Neural crest cell (in vitro differentiated cells): ENCODE measurements at regions not wholly inside any gene's neighbourhood (a gene's known extent, or its start where the extent isn't known, plus 50 kb on each side); places are given as distances from the start of the nearest gene placed in this dataset.
"Not testable (repeated sequence)": the region's sequence is repeated elsewhere in the genome, so short reads cannot be mapped to it uniquely, and the experiment has no call there.

Experiments
- DNase-seq: peaks from one replicate; pipeline ENCODE4 v3.0.0; 2021; ENCODE audit warnings: low read depth, mixed read lengths, low spot score
- H3K27ac Mint-ChIP-seq: one replicate; pipeline ENCODE4 v1.8.0; 2021; ENCODE audit warnings: mild to moderate bottlenecking, mixed read lengths; ENCODE audit not compliant: unreplicated experiment
- H3K27me3 Mint-ChIP-seq: 2 replicates; pipeline ENCODE4 v1.8.0; 2021; ENCODE audit warnings: low read depth, mild to moderate bottlenecking, mixed read lengths
- H3K36me3 Mint-ChIP-seq: 2 replicates; pipeline ENCODE4 v1.8.0; 2021; ENCODE audit warnings: low read depth, mild to moderate bottlenecking, mixed read lengths
- H3K4me1 Mint-ChIP-seq: 2 replicates; pipeline ENCODE4 v1.8.0; 2021; ENCODE audit warnings: mixed read lengths
- H3K4me3 Mint-ChIP-seq: one replicate; pipeline ENCODE4 v1.8.0; 2021; ENCODE audit warnings: mild to moderate bottlenecking, mixed read lengths
- H3K9me3 Mint-ChIP-seq: 2 replicates; pipeline ENCODE4 v1.8.0; 2021; ENCODE audit warnings: mixed read lengths

DNA sequence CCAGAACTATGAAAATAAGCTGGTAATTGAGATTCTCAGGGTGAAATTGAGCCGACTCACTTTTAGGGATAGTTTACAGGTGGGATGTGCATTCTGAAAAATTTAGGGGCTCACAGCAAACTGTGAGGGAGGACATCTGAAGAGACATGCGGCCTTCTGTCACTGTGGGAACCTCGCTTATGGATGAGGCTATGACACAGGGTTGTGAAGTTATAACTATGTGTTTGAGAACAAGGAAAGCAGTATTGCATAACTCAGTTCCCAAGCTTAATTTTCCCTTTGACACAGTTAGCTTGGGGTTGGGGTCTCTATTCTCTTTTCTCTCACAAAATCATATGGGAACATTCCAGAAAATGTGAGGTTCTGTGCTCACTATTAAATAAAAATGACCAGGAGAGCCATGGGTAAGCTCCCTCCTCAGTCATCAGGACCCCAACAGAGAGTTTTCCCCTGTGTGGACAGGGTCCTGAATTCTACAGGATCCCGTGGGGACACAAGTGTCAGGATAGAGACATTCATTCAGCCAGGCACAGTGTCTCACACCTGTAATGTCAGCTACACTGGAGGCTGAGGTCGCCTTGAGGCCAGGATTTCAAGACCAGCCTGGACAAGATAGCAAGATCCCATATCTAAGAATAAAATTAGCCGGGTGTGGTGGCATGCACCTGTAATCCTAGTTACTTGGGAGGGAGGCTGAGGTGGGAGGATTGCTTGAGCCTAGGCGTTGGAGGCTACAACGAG lies 1507.7 kb upstream of the TPTE start:
- DNase-seq, H3K4me3 Mint-ChIP-seq, H3K4me1 Mint-ChIP-seq, H3K27me3 Mint-ChIP-seq, H3K27ac Mint-ChIP-seq: not testable (repeated sequence)
- peaks cover 25% of the 10 kb centered on the region for H3K36me3 Mint-ChIP-seq
- peaks cover 41% of the 10 kb centered on the region for H3K9me3 Mint-ChIP-seq

- not testable (repeated sequence) for H3K4me3 Mint-ChIP-seq, H3K27ac Mint-ChIP-seq, H3K27me3 Mint-ChIP-seq, H3K4me1 Mint-ChIP-seq, DNase-seq
- H3K9me3 Mint-ChIP-seq = peaks cover 39% of the 10 kb centered on the region
- H3K36me3 Mint-ChIP-seq = peaks cover 21% of the 10 kb centered on the region
These were observed 1507.1 kb upstream of the TPTE start for GRCh38 chr21:9014243-9014734.

- peaks cover 19% of the 10 kb centered on the region for H3K36me3 Mint-ChIP-seq
- peaks cover 36% of the 10 kb centered on the region for H3K9me3 Mint-ChIP-seq
- H3K27ac Mint-ChIP-seq = not testable (repeated sequence)
These were observed 1505.7 kb upstream of the TPTE start for GRCh38 chr21:9015483-9016197.

DNA sequence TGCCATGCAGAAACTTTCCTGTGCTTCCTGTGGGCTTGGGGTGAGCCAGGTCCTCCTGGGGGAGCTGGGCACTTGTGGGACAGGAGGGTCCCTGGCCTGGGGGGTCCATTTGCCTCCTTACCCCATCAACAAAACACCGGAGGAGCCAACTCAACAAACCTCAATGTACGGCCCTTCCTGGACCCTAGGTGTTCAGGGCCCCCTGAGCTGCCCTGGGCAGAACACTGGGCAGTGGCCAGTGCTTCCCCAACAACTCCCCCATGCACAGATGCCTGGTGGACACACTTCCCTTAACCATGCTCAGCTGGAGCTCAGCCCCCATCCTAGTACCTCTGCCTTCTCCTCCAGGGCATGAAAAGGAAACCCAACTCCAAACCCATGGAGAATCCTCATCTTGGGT lies 1504.2 kb upstream of the TPTE start:
- H3K36me3 Mint-ChIP-seq = peaks cover 11% of the 10 kb centered on the region
- not testable (repeated sequence) for H3K27me3 Mint-ChIP-seq, H3K4me1 Mint-ChIP-seq, DNase-seq, H3K4me3 Mint-ChIP-seq, H3K27ac Mint-ChIP-seq
- peaks cover 32% of the 10 kb centered on the region for H3K9me3 Mint-ChIP-seq

More at GRCh38 chr21:9015483-9016197, 1505.7 kb upstream of the TPTE start:
- H3K4me1 Mint-ChIP-seq, H3K4me3 Mint-ChIP-seq, DNase-seq, H3K27me3 Mint-ChIP-seq: not testable (repeated sequence)

DNA sequence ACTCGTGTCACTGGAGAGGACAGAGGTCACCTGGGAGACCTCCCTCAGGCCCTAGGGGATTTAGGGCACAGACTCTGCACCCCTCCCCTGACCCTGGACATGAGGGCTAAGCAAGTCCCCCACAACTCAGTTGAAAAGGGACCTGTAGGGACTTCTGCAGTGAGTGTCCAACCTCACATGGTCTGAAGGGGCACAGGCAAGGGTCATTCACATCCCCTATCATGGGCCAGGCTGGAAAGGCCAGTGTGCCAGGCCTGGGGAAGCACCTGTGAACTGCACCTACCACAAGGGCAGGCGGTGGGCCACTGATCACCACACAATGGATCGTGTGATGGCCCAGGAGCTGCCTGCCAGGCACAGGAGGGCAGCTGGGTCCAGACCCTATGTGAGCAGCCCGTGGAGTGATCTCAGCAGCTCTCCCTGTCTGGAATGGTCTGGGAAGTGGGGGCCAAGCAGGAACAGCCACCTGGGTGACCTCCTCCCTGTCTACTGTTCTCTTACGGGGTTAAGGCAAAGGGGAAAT lies 1502.6 kb upstream of the TPTE start:
- H3K4me1 Mint-ChIP-seq, H3K4me3 Mint-ChIP-seq, H3K27ac Mint-ChIP-seq, DNase-seq, H3K27me3 Mint-ChIP-seq, H3K36me3 Mint-ChIP-seq: not testable (repeated sequence)
- H3K9me3 Mint-ChIP-seq = peaks cover 20% of the 10 kb centered on the region

DNA sequence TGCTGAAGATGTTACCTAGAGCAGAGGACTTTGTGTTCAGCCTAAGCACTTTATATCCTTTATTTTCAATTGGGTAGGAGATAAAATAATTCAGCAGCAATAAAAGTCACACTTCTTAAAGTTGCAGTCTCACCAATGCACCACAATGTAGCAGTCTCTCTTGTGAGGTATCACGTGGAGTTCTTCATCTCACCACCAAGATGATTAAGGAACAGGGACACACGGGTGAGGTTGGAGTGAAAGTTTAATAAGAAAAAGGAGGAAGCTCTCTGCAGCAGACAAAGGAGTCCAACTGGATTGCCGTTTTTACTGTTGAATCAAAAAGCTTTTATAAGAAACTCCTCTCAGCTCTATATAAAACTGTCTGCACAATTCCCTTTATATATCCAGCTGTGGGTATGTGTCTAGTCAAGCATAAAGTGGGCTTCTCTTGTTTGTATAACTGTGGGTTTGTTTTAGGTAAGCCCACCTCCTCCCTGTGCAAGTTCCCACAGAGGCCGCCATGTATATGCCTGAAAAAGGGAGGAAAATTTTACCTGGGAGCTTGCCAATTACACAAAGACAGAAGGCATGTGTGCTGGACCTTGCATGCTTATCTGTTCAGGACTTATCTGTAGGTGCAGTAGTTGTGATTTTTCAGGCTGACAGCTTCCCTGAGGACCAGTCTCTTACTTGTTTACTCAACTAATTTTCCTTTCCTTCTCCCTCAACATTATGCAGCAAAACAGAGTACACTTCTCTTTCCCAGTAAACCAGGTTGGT lies 1497.2 kb upstream of the TPTE start:
- H3K27me3 Mint-ChIP-seq, DNase-seq, H3K4me3 Mint-ChIP-seq, H3K36me3 Mint-ChIP-seq, H3K4me1 Mint-ChIP-seq, H3K27ac Mint-ChIP-seq: not testable (repeated sequence)
- H3K9me3 Mint-ChIP-seq = peaks cover 10% of the 10 kb centered on the region

DNA sequence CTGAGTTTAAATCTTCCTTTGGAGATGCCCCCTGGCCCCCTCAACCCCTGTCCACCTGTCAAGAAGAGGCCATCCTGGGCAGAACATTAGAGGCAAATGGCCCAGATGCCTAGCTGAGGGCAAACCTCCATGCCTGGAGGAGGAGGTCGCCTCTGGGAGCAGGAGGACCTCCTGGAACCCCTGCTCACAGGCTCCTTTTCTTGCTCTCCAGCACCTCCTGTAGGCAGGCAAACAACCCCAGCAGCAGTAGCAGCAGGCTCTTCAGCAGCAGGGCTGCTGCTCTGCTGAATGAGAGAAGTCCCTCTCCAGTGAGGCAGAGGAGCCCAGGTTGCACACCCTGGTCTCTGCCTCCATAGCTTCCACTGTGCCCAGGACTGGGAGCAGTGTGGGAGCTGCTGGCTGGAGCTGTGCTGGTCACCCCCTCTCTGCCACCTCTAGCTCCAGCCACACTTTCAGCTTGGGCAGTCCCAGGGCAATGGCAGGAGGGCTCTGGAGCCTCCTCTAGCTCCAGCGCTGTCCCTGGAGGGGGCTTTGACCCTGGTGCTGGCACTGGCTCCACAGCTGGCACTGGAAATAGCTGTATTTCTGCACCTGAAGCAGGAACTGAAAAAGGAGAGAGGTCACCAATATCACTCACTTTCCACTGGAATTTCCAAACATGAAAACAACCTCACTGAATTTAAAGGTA lies 1494.5 kb upstream of the TPTE start:
- DNase-seq, H3K4me1 Mint-ChIP-seq, H3K36me3 Mint-ChIP-seq, H3K4me3 Mint-ChIP-seq, H3K27ac Mint-ChIP-seq, H3K9me3 Mint-ChIP-seq, H3K27me3 Mint-ChIP-seq: not testable (repeated sequence)

DNA sequence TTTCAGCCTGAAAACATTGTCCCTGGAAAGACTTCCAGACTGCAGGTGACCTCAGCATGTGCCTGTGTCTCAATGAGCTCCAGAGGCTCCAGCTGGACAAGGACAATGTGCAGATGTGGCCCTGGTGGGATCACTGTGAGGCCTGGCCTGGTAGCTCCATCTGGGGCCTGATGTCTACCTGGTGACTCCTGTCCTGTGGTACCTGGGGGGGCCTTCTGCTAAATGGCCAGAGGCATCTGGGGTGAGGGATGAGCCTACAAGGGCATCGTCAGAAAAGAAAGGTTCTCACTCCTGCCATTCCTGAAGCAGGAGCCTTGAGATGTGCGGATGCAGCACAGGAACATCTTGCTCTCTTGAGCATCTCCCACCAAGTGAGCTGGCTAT lies 1494.0 kb upstream of the TPTE start:
- H3K9me3 Mint-ChIP-seq, DNase-seq, H3K27ac Mint-ChIP-seq, H3K27me3 Mint-ChIP-seq, H3K36me3 Mint-ChIP-seq, H3K4me1 Mint-ChIP-seq, H3K4me3 Mint-ChIP-seq: not testable (repeated sequence)

DNA sequence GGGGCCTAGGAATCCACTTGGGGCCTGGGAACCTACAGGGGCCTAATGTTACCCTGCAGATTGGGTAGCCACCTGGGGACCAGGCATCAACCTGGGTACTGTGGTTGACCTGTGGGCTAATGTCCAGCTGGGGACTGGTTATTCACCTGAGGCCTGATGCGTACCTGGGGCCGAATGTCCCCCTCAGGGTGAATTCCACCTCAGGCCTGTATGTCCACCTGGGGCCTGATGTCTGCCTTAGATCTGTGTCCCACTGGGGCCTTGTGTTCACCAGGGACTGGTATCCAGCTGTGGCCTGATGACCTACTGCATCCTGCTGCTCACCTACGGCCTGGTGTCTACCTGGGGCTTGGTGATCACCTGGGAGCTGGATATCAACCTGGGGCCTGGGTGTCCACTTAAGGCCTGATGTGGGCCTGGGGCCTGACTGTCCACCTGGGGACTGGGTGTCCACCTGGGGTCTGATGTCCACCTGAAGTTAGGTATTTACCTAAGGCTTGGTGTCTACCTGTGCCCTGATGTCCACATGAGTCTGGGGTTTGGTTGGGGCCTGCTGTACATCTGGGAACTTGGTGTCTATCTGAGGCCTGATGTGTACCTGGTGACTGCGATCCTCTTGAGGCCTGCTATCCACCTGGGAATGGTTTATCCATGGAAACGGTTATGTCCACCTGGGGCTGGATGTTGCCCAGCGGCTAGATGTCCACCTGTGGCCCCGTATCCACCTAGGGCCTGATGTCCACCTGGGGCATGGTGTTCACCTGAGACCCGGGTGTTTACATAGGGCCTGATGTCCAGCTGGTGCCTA lies 1492.6 kb upstream of the TPTE start:
- H3K27ac Mint-ChIP-seq, H3K9me3 Mint-ChIP-seq, H3K4me3 Mint-ChIP-seq, H3K36me3 Mint-ChIP-seq, H3K4me1 Mint-ChIP-seq, H3K27me3 Mint-ChIP-seq, DNase-seq: not testable (repeated sequence)

DNA sequence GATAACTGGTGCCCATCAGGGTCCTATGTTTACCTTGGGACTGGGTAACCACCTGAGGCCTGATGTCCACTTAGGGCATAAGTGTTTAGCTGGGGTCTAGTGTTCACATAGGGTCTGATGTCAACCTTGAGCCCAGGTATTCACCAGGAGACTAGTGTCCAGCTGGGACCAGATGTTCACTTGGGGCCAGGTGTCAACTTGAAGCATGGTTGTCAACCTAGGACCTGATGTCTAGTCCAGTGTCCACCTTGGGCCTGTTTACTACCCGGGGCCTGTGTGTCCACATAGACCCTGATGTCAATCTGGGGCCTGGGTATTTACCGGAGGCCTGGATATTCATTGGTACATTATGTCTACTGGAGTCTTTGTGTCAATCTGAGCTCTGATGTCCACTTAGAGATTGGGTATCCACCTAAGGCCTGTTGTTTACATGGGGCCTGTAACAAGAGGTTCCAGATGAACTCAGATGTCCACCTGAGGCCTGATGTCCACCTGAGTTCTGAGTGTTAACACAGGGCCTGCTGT lies 1491.2 kb upstream of the TPTE start:
- DNase-seq = not testable (repeated sequence)

DNA sequence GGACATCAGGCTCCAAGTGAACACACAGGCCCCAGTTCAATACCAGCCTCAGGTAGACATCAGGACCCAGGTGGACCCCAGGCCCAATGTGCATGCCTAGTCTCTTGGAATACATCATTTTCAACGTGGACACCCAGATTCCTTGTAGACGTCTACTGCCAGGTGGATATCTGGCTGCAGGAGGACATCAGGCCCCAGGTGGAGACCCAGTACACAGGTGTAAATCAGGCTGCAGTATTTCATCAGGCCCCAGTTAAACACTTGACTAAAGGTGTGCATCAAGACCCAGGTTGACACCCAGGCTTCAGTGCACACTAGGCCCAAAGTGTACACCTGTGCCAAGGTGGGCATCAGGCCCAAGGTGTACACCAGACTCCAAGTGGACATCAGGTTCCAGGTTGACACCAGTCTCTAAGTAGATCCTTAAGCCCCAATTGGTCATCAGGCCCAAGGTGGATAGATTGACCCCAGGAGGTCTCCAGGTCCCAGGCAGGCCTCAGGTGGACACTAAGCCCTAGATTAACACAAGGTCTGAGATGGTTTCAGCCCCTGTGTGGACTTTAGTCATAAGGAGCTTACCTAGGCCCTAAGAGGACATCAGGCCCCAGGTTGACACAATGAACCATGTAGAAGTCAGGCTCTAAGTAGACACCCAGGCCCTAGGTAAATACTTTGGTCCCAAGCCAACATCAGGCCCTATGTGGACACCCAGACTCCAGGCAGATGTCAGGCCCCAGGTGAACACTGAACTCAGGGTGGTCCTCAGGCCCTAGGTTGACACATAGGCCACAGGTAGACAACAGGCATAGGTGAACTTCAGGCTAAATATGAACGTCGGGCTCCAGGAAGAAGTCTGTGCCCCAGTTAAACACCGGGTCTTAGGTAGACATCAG lies 1489.7 kb upstream of the TPTE start:
- H3K36me3 Mint-ChIP-seq, H3K9me3 Mint-ChIP-seq, H3K4me3 Mint-ChIP-seq, H3K27me3 Mint-ChIP-seq, H3K4me1 Mint-ChIP-seq, DNase-seq, H3K27ac Mint-ChIP-seq: not testable (repeated sequence)

More for the DNA sequence above, 1491.2 kb upstream of the TPTE start:
- not testable (repeated sequence) for H3K9me3 Mint-ChIP-seq, H3K27ac Mint-ChIP-seq, H3K4me3 Mint-ChIP-seq, H3K4me1 Mint-ChIP-seq, H3K27me3 Mint-ChIP-seq, H3K36me3 Mint-ChIP-seq
